Testis (tissue), 2 donors: ENCODE measurements at regions not wholly inside any gene's neighbourhood (a gene's known extent, or its start where the extent isn't known, plus 50 kb on each side); places are given as distances from the start of the nearest gene placed in this dataset.

Experiments
- POLR2A ChIP-seq: fragments of 450-650 bp; IDR thresholded peaks from one replicate; pipeline ENCODE4 v1.6.1; 2017; ENCODE audit warnings: antibody characterized with exemption, mild to moderate bottlenecking, moderate library complexity
- TF ChIP-seq, protein P1 (sequence below), 3 experiments: fragments of 450-650 bp in 2 of 3; fragments of 200-600 bp in 1 of 3; sonication (generic) in 1 of 3; IDR thresholded peaks; one replicate each; pipeline ENCODE4 v1.5.1; 2016 to 2019; ENCODE audit warnings: antibody characterized with exemption in 3 of 3, mild to moderate bottlenecking in 2 of 3, moderate library complexity in 1 of 3

DNA sequence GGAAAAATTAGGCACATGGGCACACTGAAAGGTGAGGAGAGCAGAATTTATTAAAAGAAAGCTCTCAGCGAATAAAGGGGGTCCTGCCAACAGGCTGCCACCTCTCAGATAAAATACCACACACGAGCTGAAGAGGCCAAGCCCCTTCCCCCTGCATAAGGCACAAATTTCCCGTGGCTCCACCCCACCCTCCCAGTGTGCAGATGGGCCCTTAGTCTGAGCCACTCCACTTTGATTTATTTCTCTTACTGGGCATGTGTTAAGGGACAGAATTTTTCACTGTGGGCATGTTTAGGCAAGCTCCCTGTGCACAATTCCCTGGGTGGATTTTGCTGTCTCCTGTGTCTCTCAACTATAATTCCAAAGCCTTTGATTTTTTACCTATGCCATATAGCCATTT, 409.8 kb downstream of the TBL1XR1 start:
- no peak for TF ChIP-seq POLR2A
- TF ChIP-seq, protein P1, sequence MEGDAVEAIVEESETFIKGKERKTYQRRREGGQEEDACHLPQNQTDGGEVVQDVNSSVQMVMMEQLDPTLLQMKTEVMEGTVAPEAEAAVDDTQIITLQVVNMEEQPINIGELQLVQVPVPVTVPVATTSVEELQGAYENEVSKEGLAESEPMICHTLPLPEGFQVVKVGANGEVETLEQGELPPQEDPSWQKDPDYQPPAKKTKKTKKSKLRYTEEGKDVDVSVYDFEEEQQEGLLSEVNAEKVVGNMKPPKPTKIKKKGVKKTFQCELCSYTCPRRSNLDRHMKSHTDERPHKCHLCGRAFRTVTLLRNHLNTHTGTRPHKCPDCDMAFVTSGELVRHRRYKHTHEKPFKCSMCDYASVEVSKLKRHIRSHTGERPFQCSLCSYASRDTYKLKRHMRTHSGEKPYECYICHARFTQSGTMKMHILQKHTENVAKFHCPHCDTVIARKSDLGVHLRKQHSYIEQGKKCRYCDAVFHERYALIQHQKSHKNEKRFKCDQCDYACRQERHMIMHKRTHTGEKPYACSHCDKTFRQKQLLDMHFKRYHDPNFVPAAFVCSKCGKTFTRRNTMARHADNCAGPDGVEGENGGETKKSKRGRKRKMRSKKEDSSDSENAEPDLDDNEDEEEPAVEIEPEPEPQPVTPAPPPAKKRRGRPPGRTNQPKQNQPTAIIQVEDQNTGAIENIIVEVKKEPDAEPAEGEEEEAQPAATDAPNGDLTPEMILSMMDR (IDR thresholded peaks at IDR 0.05), result no peak
